ENCODE measurements at regions not wholly inside any gene's neighbourhood (a gene's known extent, or its start where the extent isn't known, plus 50 kb on each side); places are given as distances from the start of the nearest gene placed in this dataset.
A peak's percentile ranks its signal among the peaks of the same experiment; 100 is the strongest.

- Mint-ChIP-seq H3K27ac (peak overlapping the region; percentile 56), H3K4me3 (ENCODE audit: low read depth) (no peak overlapping the region)
- intact Hi-C loops (cut with micrococcal nuclease): no loop called here
Measured at GRCh38 chr3:72408983-72409779, 439.1 kb downstream of the SHQ1 start.

DNA sequence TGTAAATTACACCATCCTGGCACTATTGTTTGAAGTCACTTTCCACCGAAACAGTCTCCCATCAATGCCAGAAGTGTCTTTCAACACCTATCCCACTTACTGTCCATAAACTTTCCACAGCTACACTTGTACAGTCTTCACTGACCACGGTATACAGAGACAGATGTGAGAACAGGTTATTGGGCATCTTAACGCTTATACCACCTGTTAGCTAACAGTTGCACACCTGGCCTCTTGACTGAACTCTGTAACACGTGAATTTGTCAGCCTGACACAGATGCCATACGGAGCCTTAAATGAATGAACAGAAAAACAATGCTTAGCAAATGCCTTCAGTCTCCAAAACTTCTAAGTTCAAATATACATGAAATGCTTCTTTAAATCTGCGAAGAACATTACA, 440.5 kb downstream of the SHQ1 start:
- intact Hi-C loops (cut with micrococcal nuclease): no loop called here
- Mint-ChIP-seq H3K9me3 (no peaks in the 10 kb centered on the region), H3K4me1 (ENCODE audit: low read depth) (peaks cover 80% of the 10 kb centered on the region), H3K27ac (no peak overlapping the region), H3K36me3 (ENCODE audit: low read depth) (peaks cover 31% of the 10 kb centered on the region), H3K27me3 (ENCODE audit: low read depth) (no peaks in the 10 kb centered on the region), H3K4me3 (ENCODE audit: low read depth) (no peak overlapping the region)
- DNase-seq (ENCODE audit: low spot score): no peak

More at GRCh38 chr3:72408983-72409779, 439.1 kb downstream of the SHQ1 start:
- no peak for DNase-seq (ENCODE audit: low spot score)
- H3K9me3 Mint-ChIP-seq: no peaks in the 10 kb centered on the region
- H3K27me3 Mint-ChIP-seq (ENCODE audit: low read depth): no peaks in the 10 kb centered on the region
- H3K36me3 Mint-ChIP-seq (ENCODE audit: low read depth): peaks cover 31% of the 10 kb centered on the region
- H3K4me1 Mint-ChIP-seq (ENCODE audit: low read depth): peaks cover 85% of the 10 kb centered on the region

GRCh38 chr3:72405943-72406566, 442.2 kb downstream of the SHQ1 start:
- no peaks in the 10 kb centered on the region for H3K27me3 Mint-ChIP-seq (ENCODE audit: low read depth)
- peaks cover 64% of the 10 kb centered on the region for H3K4me1 Mint-ChIP-seq (ENCODE audit: low read depth)
- H3K9me3 Mint-ChIP-seq: no peaks in the 10 kb centered on the region
- intact Hi-C loops (cut with micrococcal nuclease): no loop called here
- H3K4me3 Mint-ChIP-seq (ENCODE audit: low read depth): no peak overlapping the region
- DNase-seq (ENCODE audit: low spot score): no peak
- H3K36me3 Mint-ChIP-seq (ENCODE audit: low read depth): peaks cover 29% of the 10 kb centered on the region
- no peak overlapping the region for H3K27ac Mint-ChIP-seq

DNA sequence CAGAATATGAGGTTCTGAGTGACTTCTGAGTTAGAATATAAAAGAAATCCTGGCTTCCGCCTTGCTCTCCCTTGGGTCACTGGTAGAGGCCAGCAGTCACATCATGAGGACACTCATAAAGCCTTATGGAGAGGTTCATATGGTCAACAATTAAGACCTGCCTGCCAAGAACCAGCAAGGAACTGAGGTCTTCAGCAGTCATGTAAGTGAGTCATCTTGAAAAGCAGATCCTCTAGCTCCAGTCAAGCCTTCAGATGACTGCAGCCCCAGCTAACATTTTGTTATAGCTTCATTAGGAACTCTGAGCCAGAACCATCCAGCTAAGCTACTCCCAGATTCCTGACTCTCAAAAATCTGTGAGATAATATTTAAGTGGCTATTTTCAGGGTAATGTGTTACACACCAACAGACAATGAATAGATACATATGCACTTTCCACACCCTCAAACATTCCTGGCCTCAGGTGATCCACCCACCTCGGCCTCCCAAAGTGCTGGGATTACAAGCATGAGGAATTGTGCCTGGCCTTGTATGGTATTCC, 447.2 kb downstream of the SHQ1 start:
- peaks cover 44% of the 10 kb centered on the region for H3K4me1 Mint-ChIP-seq (ENCODE audit: low read depth)
- no peak for DNase-seq (ENCODE audit: low spot score)
- H3K27ac Mint-ChIP-seq: no peak overlapping the region

DNA sequence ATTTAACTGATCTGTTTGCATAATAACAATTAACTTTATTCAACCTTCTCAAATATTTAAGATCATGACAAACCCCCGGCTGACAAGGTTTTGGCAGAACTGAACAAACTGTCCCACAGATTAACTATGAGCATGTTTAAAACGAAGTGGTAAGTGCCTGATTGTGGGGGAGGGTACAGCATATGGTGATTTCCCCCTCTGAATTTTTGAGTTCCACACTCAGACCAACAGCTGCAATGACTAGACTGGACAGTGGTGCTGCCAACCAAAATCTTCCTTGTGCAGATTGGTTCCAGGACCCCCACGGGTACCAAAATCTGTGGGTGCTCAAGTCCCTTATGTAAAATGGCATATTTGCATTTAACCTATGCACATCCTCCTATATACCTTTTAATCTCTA, 449.5 kb downstream of the SHQ1 start:
- Mint-ChIP-seq H3K27ac (no peak overlapping the region), H3K27me3 (ENCODE audit: low read depth) (no peaks in the 10 kb centered on the region), H3K9me3 (no peaks in the 10 kb centered on the region), H3K4me3 (ENCODE audit: low read depth) (no peak overlapping the region), H3K4me1 (ENCODE audit: low read depth) (peaks cover 40% of the 10 kb centered on the region), H3K36me3 (ENCODE audit: low read depth) (peaks cover 35% of the 10 kb centered on the region)
- no peak for DNase-seq (ENCODE audit: low spot score)
- intact Hi-C loops (cut with micrococcal nuclease): no loop called here

More for the DNA sequence above, 447.2 kb downstream of the SHQ1 start:
- Mint-ChIP-seq H3K36me3 (ENCODE audit: low read depth) (peaks cover 38% of the 10 kb centered on the region), H3K9me3 (no peaks in the 10 kb centered on the region), H3K4me3 (ENCODE audit: low read depth) (no peak overlapping the region), H3K27me3 (ENCODE audit: low read depth) (no peaks in the 10 kb centered on the region)
- intact Hi-C loops (cut with micrococcal nuclease): no loop called here

DNA sequence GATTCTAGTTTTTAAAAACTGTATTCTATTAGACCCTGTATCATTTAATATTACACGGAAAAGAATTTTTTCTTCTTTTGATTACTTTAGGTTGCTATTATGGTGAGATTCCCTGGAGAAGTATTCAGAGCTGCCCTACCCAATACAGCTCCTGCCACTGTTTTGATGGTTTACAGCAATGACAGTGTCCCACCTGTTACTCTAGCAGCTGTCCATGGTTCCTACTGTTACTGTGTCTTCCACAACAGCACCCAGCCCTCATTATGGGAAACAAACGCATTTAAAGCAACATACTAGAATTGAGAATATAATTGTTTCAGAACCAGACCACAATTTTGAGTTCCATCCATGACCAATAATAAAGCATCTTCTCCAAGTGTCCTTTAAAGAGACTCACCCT, 450.7 kb downstream of the SHQ1 start:
- Mint-ChIP-seq H3K9me3 (no peaks in the 10 kb centered on the region), H3K36me3 (ENCODE audit: low read depth) (peaks cover 32% of the 10 kb centered on the region), H3K27ac (no peak overlapping the region), H3K4me3 (ENCODE audit: low read depth) (no peak overlapping the region), H3K4me1 (ENCODE audit: low read depth) (peaks cover 39% of the 10 kb centered on the region), H3K27me3 (ENCODE audit: low read depth) (no peaks in the 10 kb centered on the region)
- intact Hi-C loops (cut with micrococcal nuclease): loop anchor here (2.0 kb wide), 1 partner anchor 15 kb away; no protein-coding TSS in a partner anchor
- DNase-seq (ENCODE audit: low spot score): no peak

- DNase-seq (ENCODE audit: low spot score): no peak
- intact Hi-C loops (cut with micrococcal nuclease): loop anchor here (2.0 kb wide), 1 partner anchor 14 kb away; no protein-coding TSS in a partner anchor
- H3K27ac Mint-ChIP-seq: no peak overlapping the region
- H3K4me1 Mint-ChIP-seq (ENCODE audit: low read depth): peaks cover 39% of the 10 kb centered on the region
- no peaks in the 10 kb centered on the region for H3K27me3 Mint-ChIP-seq (ENCODE audit: low read depth)
- peaks cover 31% of the 10 kb centered on the region for H3K36me3 Mint-ChIP-seq (ENCODE audit: low read depth)
- H3K4me3 Mint-ChIP-seq (ENCODE audit: low read depth): no peak overlapping the region
- no peaks in the 10 kb centered on the region for H3K9me3 Mint-ChIP-seq
Measured at GRCh38 chr3:72396899-72397298, 451.3 kb downstream of the SHQ1 start.

- intact Hi-C loops (cut with micrococcal nuclease): loop anchor here (2.0 kb wide), 1 partner anchor 13 kb away; no protein-coding TSS in a partner anchor
- peaks cover 37% of the 10 kb centered on the region for H3K4me1 Mint-ChIP-seq (ENCODE audit: low read depth)
- no peak for DNase-seq (ENCODE audit: low spot score)
Measured at GRCh38 chr3:72395776-72396311, 452.4 kb downstream of the SHQ1 start.

GRCh38 chr3:72393455-72393854, 454.8 kb downstream of the SHQ1 start:
- Mint-ChIP-seq H3K27me3 (ENCODE audit: low read depth) (no peaks in the 10 kb centered on the region), H3K9me3 (no peaks in the 10 kb centered on the region), H3K4me3 (ENCODE audit: low read depth) (no peak overlapping the region), H3K36me3 (ENCODE audit: low read depth) (peaks cover 9% of the 10 kb centered on the region), H3K27ac (no peak overlapping the region), H3K4me1 (ENCODE audit: low read depth) (peaks cover 36% of the 10 kb centered on the region)
- DNase-seq (ENCODE audit: low spot score): no peak
- intact Hi-C loops (cut with micrococcal nuclease): no loop called here

More at GRCh38 chr3:72395776-72396311, 452.4 kb downstream of the SHQ1 start:
- no peaks in the 10 kb centered on the region for H3K9me3 Mint-ChIP-seq
- no peaks in the 10 kb centered on the region for H3K27me3 Mint-ChIP-seq (ENCODE audit: low read depth)
- H3K4me3 Mint-ChIP-seq (ENCODE audit: low read depth): no peak overlapping the region
- H3K36me3 Mint-ChIP-seq (ENCODE audit: low read depth): peaks cover 21% of the 10 kb centered on the region
- no peak overlapping the region for H3K27ac Mint-ChIP-seq

DNA sequence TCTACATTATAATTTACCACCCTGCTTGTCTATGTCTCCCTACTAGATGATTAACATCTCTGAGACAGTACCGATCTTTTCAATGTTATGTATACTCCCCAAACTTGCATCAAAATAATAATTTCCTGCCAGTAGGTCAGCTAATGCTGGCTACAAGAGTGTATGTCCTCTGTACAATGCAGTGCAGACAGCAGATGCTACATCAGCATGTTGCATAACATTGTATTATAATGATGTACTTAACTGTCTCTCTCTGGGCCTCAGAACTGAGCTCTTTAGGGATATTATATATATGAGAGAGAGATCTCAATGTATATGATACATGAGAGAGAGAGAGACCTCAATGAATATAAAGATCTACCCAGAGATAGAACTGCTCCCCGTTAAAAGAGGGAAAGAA, 456.6 kb downstream of the SHQ1 start:
- Mint-ChIP-seq H3K4me1 (ENCODE audit: low read depth) (peaks cover 42% of the 10 kb centered on the region), H3K27ac (no peak overlapping the region), H3K27me3 (ENCODE audit: low read depth) (no peaks in the 10 kb centered on the region), H3K4me3 (ENCODE audit: low read depth) (no peak overlapping the region), H3K9me3 (no peaks in the 10 kb centered on the region), H3K36me3 (ENCODE audit: low read depth) (peaks cover 6% of the 10 kb centered on the region)
- intact Hi-C loops (cut with micrococcal nuclease): no loop called here
- DNase-seq (ENCODE audit: low spot score): no peak

DNA sequence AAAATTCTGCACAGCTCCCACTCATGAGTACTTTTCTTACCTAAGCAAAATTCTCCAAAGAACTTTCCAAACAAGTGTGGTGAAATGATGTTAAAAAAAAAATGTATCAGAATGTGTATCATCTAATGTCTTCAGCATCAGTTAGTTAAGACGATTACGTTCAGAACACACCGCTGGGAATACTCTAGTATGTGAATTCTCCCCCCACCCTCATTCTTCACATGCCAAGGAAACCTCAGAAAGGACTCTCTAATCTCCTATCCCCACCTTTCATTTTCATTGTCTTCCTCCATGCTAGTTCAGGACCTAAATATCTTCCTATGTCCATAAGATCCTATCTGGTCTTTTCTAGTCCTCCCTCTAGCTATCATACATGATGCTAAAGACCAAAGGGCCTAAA, 457.4 kb downstream of the SHQ1 start:
- no peak for DNase-seq (ENCODE audit: low spot score)
- Mint-ChIP-seq H3K4me3 (ENCODE audit: low read depth) (no peak overlapping the region), H3K4me1 (ENCODE audit: low read depth) (peaks cover 41% of the 10 kb centered on the region), H3K27ac (no peak overlapping the region), H3K36me3 (ENCODE audit: low read depth) (peaks cover 5% of the 10 kb centered on the region), H3K27me3 (ENCODE audit: low read depth) (no peaks in the 10 kb centered on the region), H3K9me3 (no peaks in the 10 kb centered on the region)
- intact Hi-C loops (cut with micrococcal nuclease): no loop called here

DNA sequence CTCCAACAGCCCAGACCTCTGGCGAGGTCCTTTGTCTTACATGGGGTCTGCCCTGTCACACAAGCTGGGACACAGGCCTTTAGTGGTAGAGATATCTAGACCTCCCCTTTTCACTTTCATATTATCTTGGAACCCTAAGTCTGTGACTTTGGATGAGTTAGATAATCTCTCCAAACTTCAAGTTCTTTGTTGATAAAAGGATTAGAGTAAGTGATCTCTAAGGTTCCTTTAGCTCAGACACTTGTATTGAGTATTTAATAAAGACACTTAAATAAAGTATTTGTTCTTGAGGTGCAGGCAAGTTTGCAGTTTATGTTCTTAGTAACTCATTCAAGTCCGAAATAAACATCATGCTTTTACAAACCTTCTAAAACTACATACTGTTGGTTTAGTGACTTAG, 459.6 kb downstream of the SHQ1 start:
- no peak for DNase-seq (ENCODE audit: low spot score)
- H3K4me1 Mint-ChIP-seq (ENCODE audit: low read depth): peaks cover 50% of the 10 kb centered on the region
- H3K9me3 Mint-ChIP-seq: no peaks in the 10 kb centered on the region
- intact Hi-C loops (cut with micrococcal nuclease): no loop called here
- H3K27me3 Mint-ChIP-seq (ENCODE audit: low read depth): no peaks in the 10 kb centered on the region
- H3K27ac Mint-ChIP-seq: peak overlapping the region; percentile 4
- H3K36me3 Mint-ChIP-seq (ENCODE audit: low read depth): peaks cover 13% of the 10 kb centered on the region
- H3K4me3 Mint-ChIP-seq (ENCODE audit: low read depth): no peak overlapping the region

GRCh38 chr3:72388117-72388516, 460.1 kb downstream of the SHQ1 start:
- Mint-ChIP-seq H3K27me3 (ENCODE audit: low read depth) (no peaks in the 10 kb centered on the region), H3K4me1 (ENCODE audit: low read depth) (peaks cover 53% of the 10 kb centered on the region), H3K4me3 (ENCODE audit: low read depth) (no peak overlapping the region), H3K36me3 (ENCODE audit: low read depth) (peaks cover 13% of the 10 kb centered on the region), H3K27ac (peak overlapping the region; percentile 4), H3K9me3 (no peaks in the 10 kb centered on the region)
- no peak for DNase-seq (ENCODE audit: low spot score)
- intact Hi-C loops (cut with micrococcal nuclease): no loop called here

Measured in activated T-helper 2 cell treated with anti-CD3 and anti-CD28 coated beads, Interferon-gamma antibody, Interleukin-2, Interleukin-4, amounts not matched to agents 10 μg/mL and 5 μg/mL and 100 μg/mL, durations not matched to agents 14 hours and 24 hours and 36 hours (primary cell).